ENCODE measurements at regions not wholly inside any gene's neighbourhood (a gene's known extent, or its start where the extent isn't known, plus 50 kb on each side); places are given as distances from the start of the nearest gene placed in this dataset.

DNA sequence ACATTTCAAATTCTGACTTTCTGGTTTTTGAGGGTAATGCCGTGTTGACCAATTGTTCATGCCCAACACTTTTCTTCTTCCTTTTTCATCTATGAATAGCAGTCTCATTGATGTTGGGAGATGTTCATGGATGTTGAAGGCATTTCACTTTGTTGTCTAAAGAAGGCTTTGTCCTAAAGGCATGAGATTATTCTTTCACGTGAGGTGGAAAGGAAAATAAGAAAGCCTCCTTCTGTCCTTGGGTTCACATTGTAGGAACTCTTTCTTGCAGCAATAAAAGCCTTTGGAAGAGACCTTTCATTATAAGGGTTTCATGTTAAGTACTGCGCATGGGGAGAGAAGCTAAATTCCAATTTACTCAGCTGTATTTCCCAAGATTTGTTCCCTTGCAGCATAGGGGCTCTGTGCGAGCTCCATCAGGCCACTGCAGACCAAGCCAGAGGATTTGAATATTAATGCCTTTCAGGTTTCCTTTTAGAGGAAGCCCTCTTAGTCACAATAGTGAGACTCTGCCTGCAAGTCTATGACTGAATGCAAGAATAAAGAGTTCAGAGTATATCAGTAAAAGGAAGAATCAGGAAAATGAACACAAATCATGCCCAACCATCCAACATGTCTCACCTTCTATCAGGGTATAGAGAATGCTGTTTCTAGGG is 274.6 kb downstream of the TMEM38B start:
- no peak for DNase-seq (ENCODE audit: low spot score)
- intact Hi-C loops (cut with DNase I): no loop called here

DNA sequence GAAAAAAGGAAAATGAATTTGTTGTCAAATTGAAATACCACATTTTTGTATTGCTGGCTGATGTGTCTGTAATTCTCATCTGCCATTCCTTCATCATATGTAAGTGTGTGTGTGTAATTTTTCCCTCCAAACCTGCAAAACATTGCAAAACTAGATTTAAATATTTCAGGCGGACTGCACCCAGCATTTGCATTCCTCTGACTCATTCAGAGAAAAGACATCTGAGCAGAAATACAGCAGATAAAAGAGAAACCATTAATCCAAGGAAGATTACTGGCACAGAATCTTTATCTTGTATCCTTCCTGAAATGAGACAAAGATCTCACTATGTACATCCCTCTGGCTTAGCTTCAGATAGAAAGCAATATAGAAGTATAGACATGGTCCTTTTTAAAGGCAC is 275.3 kb downstream of the TMEM38B start:
- intact Hi-C loops (cut with DNase I): no loop called here
- no peak for DNase-seq (ENCODE audit: low spot score)

DNA sequence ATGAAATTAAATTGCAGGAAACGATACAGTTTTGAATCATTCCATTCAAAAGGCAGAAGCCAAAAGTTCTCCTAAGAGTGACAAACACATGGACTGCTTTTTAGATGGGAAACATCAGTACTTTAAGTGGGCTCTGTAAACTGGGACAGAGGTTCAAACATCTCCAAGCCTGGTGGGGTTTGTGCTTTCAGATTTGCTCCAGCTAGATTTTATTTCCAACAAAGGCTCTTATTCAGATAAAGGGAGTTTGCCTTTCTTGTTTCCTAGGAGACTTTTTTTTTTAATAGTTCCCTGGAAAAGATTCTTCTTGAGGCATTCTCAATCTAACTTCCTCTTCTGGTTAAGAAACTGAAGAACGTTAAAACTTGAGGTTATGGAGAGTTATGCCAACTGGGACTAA is 277.6 kb downstream of the TMEM38B start:
- intact Hi-C loops (cut with DNase I): no loop called here
- no peak for DNase-seq (ENCODE audit: low spot score)

DNA sequence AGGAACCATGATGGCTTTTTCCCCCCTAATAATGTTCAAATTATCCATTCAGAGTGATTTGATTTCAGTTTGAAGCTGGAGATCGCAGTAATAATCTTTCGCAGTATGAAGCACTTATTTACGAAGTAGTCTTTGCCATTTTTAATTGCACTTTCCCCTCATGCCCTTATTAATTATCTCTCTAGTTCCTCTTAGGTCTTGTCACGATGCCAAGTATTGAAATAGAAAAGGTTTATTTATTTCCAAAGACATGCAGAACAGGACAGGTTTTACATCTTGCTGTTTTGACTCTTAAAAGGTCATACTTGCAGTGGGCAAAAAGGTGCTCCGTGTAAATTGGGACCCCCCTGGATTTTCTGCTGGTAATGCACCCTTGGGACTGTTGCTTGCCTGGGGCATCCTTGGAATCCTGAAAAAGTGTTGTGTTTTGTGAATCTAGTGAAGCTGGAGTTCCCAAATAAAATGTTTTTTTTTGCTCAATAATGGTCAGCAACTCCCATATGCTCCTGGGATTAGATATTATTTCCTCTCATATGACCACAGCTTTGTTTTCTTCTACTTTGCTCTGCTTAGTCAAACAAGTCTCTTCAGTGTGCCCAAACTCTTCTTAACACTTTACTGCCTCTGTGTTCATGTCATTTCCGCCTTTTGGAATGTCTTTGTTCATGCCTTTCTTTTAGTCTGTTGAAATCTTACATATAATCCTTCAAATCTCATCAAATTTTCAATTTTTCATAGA is 278.3 kb downstream of the TMEM38B start:
- intact Hi-C loops (cut with DNase I): no loop called here
- no peak for DNase-seq (ENCODE audit: low spot score)

DNA sequence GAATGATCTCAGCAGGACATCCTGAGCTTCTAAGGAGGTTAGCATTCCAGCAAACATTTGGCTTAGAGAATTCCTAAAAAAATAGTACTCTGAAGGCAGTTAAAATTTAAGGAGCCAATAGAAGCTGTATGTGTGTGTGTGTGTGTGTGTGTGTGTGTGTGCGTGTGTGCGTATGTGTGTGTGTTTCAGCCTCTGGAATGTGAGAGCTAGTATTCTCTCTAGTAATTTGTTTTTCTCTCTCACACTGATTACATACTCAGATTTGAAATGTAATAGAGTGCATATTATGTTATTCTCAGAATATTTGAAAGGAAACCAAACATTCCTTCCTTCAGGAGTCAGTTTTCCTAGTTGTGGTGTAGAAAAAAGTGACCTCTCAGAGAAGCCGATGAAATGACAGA is 279.6 kb downstream of the TMEM38B start:
- DNase-seq (ENCODE audit: low spot score): no peak
- intact Hi-C loops (cut with DNase I): no loop called here

DNA sequence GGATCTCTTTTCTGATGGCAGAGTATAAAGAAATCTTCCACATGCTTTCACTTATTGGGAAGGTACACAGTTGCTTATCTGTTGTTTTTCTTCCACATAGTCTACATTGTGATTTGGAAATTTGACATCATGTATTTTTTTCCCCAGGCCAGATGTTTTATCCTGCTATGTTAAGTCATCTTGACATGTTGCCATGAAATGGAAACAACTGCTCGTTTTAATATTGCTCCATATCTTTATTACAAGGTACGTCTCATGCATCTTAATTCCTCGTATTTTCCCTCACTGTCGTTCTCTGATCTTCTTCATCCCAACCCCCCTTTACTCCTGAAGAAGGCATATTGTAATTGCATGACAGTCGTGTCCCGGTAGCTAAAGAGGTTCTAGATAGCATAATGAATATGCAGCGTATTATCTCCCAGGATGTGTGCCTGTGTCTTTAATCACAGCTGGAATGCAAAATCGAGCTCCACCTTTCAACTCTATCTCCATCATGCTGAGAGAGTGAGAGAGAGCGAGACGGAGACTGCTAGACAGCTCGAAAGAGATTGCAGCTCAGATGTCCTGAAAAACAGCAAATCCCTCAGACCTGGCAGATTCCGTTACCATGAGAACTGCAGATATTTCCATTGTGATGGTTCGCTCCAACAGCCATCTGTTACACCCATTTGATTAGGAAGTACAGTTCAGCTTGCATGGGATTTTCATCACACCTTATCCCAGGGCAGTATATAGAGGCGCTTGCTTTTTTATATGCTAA is 281.7 kb downstream of the TMEM38B start:
- no peak for DNase-seq (ENCODE audit: low spot score)
- intact Hi-C loops (cut with DNase I): no loop called here

DNA sequence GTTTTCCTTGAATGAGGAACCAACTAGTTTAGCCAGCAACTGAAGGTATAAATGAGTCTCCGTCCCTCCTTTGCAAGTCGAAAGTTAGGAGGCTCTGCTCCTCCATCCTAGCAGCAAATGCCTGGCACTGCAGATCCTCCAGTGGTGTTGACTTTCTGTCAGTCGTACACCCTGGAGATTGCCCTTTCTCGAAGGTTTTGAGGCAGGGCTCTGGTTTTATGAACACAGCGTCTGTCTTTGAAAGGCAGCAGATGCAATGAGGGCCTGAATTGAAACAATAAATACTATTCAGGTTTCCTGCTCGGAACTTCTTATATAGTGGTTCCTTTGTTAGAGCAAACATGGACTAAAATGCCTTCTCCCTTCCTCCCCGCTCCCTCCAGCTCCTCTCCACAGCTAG is 284.0 kb downstream of the TMEM38B start:
- intact Hi-C loops (cut with DNase I): no loop called here
- no peak for DNase-seq (ENCODE audit: low spot score)

DNA sequence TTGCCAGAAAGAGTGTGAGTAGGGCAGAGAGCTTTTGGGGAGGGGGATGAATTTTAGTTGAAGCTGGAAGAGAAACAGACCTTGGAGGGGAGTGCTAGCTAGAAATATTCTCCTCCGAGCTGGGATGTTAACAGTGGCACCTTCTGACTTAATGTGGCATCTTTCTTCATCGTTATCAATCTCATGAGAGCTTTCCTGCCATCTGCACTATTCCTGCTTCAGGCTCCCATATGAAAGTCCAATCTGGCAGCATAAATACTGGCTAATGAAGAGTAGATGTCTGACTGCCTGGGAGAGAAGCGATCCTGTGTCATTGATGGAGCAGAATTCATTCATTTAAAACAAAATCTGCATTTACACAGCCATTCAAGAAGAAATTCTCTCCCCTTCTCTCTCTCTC is 284.5 kb downstream of the TMEM38B start:
- intact Hi-C loops (cut with DNase I): no loop called here
- DNase-seq (ENCODE audit: low spot score): no peak

DNA sequence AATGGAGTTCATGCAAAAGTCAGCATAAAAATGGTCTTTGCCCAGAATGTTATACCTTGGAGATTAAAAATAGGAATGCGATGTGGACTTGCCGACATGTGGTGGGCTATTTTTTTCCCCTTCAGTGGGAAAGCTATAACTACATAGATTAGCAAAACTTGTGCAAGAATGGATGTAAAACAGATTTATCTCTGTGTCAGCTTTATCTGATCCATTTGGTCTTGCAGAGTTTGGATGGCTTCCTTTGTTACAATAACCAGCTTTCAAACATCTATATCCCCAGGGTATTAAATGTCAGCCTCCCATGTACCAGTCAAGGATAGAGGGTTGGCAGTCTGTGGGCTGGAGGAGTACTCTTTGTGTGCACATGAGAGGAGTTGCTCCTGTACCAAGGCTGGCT is 284.9 kb downstream of the TMEM38B start:
- no peak for DNase-seq (ENCODE audit: low spot score)
- intact Hi-C loops (cut with DNase I): no loop called here

DNA sequence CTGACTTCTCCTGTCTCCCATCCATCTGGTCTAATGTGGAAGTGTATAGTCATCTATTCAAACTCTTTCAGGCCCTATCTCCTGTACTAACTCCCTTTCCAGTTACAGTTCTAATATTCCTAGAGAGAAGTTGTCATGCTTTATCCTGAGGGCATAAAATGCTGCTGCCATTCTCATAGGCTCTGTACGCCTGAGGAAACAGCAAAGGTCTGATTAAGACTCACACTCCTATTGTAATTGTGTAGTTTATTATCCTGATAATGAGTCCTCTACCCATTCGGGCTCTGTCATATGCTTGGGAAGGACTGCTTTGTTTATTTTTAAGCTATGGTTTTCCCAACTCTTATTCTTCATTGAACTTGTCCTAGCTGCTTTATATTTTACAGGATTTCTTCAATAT is 290.4 kb downstream of the TMEM38B start:
- intact Hi-C loops (cut with DNase I): no loop called here
- DNase-seq (ENCODE audit: low spot score): no peak

DNA sequence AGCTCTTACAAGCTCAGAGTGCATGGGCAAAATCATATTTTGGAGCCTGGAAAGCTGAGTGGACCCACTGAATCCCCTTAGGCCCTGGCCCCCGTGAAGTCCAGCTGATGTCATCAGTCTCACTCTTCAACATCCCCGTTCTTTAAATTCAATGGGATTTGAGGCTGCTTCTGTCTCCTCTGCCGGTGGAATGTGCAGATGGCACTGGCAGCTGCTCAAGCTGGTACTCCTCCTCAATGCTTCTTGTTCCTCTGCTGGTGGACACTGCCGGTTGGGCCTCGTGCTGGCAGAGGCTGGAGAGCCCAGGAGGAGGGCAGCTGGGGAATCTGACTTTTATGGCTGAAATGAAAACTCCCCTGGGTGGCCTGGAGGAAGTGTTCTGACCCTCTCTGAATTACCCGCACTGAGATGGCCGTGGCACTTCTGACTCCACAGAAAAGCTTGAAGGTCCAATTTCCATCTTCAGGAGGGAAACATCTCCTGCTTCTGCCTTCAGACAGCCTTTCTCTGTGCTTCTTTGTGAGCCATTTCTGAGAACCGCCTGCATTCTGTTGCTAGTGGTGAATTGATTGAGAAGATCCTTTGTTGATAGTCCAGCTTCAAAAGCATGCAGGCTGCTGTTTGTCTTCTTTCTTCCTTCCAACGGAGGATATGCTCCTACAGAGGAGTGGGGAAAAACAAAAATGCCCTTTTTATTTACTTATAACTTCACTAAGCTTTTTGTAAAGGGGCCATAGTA is 298.9 kb downstream of the TMEM38B start:
- no peak for DNase-seq (ENCODE audit: low spot score)
- intact Hi-C loops (cut with DNase I): no loop called here

DNA sequence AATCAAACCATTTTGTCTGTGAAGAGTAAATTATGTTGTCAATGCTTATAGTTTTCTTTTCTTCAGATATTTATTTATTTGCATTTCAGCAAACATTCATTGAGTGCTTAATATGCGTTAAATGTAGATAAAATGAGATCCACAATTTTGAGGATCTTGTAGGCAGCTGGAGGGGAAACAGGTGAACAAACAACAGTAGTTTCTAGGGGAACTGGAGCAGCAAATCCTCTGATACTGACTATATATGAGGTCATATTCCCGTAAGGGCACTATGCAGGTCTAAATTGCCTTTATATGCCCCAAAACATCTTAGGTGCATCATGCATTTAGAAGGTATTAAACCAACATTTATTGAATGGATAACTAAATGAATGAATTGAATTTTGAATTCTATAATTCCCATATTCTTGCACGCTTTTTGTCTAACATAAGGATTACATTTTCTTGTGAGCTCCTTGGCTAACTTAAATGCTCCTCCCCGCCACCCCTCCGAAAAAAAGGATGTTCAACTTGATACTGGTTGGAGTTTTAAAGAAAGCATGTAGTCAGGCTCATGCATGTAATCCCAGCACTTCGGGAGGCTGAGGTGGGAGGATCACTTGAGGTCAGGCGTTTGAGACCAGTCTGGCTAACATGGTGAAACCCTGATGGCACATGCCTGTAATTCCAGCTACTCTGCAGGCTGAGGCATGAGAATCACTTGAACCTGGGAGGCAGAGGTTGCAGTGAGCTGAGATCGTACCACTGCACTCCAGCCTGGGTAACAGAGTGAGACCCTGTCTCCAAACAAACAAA is 299.8 kb downstream of the TMEM38B start:
- intact Hi-C loops (cut with DNase I): no loop called here
- DNase-seq (ENCODE audit: low spot score): no peak

DNA sequence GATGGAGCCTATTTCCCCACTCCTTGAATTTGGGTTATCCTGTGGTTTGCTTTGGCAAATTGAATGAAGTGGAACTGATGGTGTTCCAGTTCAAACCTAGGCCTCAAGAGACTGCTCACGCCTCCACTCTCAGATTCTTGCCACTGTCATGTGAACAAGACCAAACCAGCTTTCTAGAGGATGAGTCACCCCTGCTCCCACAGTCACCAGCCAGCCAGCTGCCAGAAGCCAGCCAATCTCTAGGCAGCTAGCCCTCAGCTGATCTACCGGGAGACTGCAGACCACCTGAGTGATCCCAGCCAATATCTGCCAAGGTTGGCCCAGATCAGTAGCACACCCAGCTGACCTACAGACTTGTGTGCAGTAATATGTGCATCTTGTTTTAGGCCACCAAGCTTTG is 300.6 kb downstream of the TMEM38B start:
- DNase-seq (ENCODE audit: low spot score): no peak
- intact Hi-C loops (cut with DNase I): no loop called here

DNA sequence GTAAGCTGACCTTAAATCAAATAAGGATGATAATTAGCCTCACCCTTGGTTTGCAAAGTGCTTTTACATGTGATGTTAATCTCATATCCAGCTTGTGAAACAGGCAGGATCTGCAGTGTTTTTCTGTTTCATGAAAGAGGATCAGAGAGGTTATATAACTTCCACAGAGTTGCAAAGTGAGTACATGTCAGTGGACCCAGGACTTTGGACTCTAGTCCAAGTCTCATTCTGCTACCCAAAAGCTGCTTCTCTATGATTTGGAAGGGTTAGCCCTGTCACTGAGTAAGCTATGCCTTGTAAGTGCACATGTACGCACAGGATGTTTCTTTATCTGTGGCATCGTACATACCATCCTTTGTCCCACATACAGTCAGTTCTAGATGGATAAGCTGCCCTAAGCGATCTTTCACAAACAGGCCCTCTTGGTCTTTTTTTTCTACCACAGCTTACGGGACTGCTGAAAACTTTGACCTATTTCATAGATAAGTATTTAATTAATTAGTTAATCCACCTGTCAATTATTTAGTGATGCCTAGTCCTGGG is 322.9 kb downstream of the TMEM38B start:
- DNase-seq (ENCODE audit: low spot score): no peak
- intact Hi-C loops (cut with DNase I): no loop called here

DNA sequence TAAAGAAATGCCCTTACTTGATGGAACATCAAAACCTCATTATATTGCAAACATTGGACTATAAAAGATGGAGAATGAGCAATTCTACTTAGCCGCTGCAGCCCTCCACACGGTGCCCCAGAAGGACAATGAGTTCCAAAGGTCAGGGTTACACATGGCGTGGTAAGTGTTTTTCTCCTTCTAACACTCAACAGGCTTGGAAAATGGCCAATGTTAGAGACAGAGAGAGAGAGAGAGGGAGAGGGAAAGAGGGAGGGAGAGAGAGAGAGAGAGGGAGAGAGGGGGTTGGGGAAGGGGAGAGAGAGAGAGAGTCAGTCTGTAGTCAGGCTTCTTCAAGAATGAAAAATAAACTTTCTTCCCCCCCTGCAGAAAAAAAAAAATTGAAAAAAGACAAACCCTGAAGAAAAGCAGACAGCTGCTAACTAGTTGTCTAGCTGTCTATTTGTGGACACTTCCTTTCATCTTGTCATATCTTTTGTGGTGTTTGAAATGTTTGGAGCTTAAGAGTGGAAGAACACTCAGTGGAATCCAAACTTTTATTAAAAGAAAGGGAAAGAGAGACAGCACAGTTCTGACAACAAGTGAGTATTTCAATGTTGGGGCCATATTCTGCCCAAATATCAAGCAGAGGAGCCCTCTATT is 324.8 kb downstream of the TMEM38B start:
- no peak for DNase-seq (ENCODE audit: low spot score)
- intact Hi-C loops (cut with DNase I): no loop called here

DNA sequence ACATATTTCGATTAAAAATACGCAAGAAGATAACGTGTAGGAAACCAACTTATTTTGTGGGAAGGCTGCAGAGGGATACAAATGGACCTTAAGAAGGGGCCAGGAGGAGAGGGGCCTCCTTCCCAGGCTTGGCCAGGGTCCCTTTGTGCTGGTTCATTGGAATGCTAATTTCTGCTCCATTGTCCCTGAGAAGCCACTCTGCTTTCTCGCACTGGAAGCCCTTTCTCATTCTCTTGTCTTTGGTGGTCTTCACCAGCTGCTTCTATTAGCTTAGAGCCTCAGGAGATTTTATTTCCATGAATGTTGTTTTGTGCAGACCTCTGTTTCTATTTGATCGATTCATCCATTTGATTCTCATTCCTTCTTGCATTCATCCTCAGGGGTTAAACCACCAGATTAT is 325.4 kb downstream of the TMEM38B start:
- intact Hi-C loops (cut with DNase I): no loop called here
- no peak for DNase-seq (ENCODE audit: low spot score)

DNA sequence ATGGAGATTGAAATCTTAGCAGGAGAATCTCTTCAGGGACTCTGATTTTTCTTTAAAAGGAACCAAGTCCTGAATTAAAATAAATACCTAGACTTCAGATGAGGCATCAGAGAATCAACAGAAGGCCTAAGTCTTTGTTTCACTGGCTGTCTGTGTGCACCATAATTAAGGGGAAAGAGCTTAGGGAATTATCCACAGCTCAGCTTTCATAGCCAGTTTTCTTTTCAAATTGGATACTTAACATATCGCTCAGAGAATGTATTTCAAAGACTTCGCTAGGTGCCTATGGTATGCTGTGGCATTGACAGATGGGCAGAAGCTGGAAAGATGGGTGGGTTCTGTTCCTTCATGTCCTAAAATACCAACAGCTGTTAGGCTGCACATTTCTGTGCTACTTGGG is 325.8 kb downstream of the TMEM38B start:
- intact Hi-C loops (cut with DNase I): no loop called here
- no peak for DNase-seq (ENCODE audit: low spot score)

DNA sequence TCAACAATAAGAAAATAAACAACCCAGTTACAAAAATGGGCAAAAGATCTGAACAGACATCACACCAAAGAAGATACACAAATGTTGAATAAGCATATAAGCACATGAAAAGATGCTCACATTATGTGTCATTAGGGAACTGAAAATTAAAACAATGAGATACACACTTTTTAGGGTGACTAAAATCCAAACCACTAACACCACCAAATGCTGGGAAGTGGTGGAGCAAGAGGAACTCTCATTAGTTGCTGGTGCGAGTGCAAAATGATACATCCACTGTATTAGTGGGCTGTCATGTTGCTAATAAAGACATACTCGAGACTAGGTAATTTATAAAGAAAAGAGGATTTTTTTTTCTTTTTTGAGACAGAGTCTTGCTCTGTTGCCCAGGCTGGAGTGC is 329.1 kb downstream of the TMEM38B start:
- intact Hi-C loops (cut with DNase I): no loop called here
- no peak for DNase-seq (ENCODE audit: low spot score)

DNA sequence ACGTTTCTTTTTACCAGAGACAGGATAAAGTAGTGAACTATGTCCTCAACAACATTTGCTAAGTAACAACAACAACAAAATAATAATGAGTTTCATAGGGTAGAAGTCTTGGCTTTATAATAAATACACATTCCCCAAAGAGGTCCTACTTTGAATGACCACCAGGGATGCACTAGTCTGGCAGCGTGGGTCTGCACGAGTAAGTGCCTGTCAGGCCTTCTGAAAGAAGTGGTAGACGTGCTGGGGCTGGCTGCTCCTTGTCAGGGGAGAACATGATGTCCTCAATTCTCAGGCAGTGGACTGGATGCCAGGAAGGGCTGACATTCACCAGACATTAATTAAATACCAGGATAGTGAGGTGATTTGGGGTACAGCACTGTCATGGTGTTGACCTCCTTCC is 331.1 kb downstream of the TMEM38B start:
- intact Hi-C loops (cut with DNase I): no loop called here
- no peak for DNase-seq (ENCODE audit: low spot score)
